ENCODE measurements at regions not wholly inside any gene's neighbourhood (a gene's known extent, or its start where the extent isn't known, plus 50 kb on each side); places are given as distances from the start of the nearest gene placed in this dataset.

GRCh38 chr3:176933704-176934103 is 263.6 kb downstream of the TBL1XR1 start:
- TF ChIP-seq POLR2A (IDR thresholded peaks at IDR 0.05; ENCODE audit: low read depth, low read length) (no peak), POLR2AphosphoS5 (IDR thresholded peaks at IDR 0.05; ENCODE audit: low read depth, low read length) (no peak)

All from GM12891 (cell line).